Trophoblast cell (in vitro differentiated cells and primary cell): ENCODE measurements at regions not wholly inside any gene's neighbourhood (a gene's known extent, or its start where the extent isn't known, plus 50 kb on each side); places are given as distances from the start of the nearest gene placed in this dataset.
"Not testable (repeated sequence)": the region's sequence is repeated elsewhere in the genome, so short reads cannot be mapped to it uniquely, and the experiment has no call there.

Experiments used
- DNase-seq, 2 donors: peaks; one replicate each; pipeline ENCODE4 v3.0.0-alpha.2; 2016
- H2AFZ ChIP-seq: 2 replicates; pipeline ENCODE4 v1.6.1; 2013; ENCODE audit warnings: low read length, moderate library complexity, mild to moderate bottlenecking; ENCODE audit not compliant: insufficient read depth, poor library complexity
- H2AK5ac ChIP-seq: 2 replicates; pipeline ENCODE4 v1.6.1; 2013; ENCODE audit warnings: mild to moderate bottlenecking, low read length
- H2BK120ac ChIP-seq: 2 replicates; pipeline ENCODE4 v1.6.1; 2013; ENCODE audit warnings: low read length, mild to moderate bottlenecking, moderate library complexity; ENCODE audit not compliant: insufficient read depth, poor library complexity
- H2BK12ac ChIP-seq: 2 replicates; pipeline ENCODE4 v1.6.1; 2013; ENCODE audit warnings: mild to moderate bottlenecking, low read length, moderate library complexity
- H2BK5ac ChIP-seq: 2 replicates; pipeline ENCODE4 v1.6.1; 2013; ENCODE audit warnings: low read length, low read depth, moderate library complexity, mild to moderate bottlenecking; ENCODE audit not compliant: poor library complexity
- H3K14ac ChIP-seq: 2 replicates; pipeline ENCODE4 v1.6.1; 2013; ENCODE audit warnings: mild to moderate bottlenecking, low read length
- H3K18ac ChIP-seq: 2 replicates; pipeline ENCODE4 v1.6.1; 2013; ENCODE audit warnings: mild to moderate bottlenecking, low read length
- H3K23ac ChIP-seq: 2 replicates; pipeline ENCODE4 v1.6.1; 2013; ENCODE audit warnings: low read length
- H3K27ac ChIP-seq: 2 replicates; pipeline ENCODE4 v1.5.1; 2013; ENCODE audit warnings: low read depth, mild to moderate bottlenecking, inconsistent platforms, low read length, moderate library complexity
- H3K27me3 ChIP-seq: 2 replicates; pipeline ENCODE4 v1.6.1; 2013; ENCODE audit warnings: inconsistent platforms, mild to moderate bottlenecking, low read length, moderate library complexity; ENCODE audit not compliant: insufficient read depth
- H3K36me3 ChIP-seq, 2 experiments: 1 replicate in 1 of 2; 2 replicates in 1 of 2; pipeline ENCODE4 v1.6.1; 2013; ENCODE audit warnings: low read length in 2 of 2, mild to moderate bottlenecking in 2 of 2, moderate library complexity in 1 of 2; ENCODE audit not compliant: insufficient read depth in 2 of 2, control insufficient read depth in 1 of 2
- H3K4ac ChIP-seq: 2 replicates; pipeline ENCODE4 v1.6.1; 2013; ENCODE audit warnings: low read depth, mild to moderate bottlenecking, low read length, moderate library complexity
- H3K4me1 ChIP-seq, 2 experiments: 1 replicate in 1 of 2; 2 replicates in 1 of 2; pipeline ENCODE4 v1.6.1; 2013; ENCODE audit warnings: low read length in 2 of 2, mild to moderate bottlenecking in 2 of 2, moderate library complexity in 1 of 2; ENCODE audit not compliant: insufficient read depth in 2 of 2, control insufficient read depth in 1 of 2
- H3K4me2 ChIP-seq: 2 replicates; pipeline ENCODE4 v1.6.1; 2013; ENCODE audit warnings: inconsistent platforms, mild to moderate bottlenecking, low read length, moderate library complexity
- H3K4me3 ChIP-seq: 2 replicates; pipeline ENCODE4 v1.5.1; 2013; ENCODE audit warnings: mild to moderate bottlenecking, low read depth, low read length, inconsistent platforms
- H3K79me1 ChIP-seq: one replicate; pipeline ENCODE4 v1.6.1; 2013; ENCODE audit warnings: low read length
- H3K79me2 ChIP-seq: 2 replicates; pipeline ENCODE4 v1.6.1; 2013; ENCODE audit warnings: low read length, mild to moderate bottlenecking; ENCODE audit not compliant: control insufficient read depth, insufficient read depth, poor library complexity
- H3K9ac ChIP-seq: 2 replicates; pipeline ENCODE4 v1.6.1; 2013; ENCODE audit warnings: mild to moderate bottlenecking, low read length
- H3K9me3 ChIP-seq: 2 replicates; pipeline ENCODE4 v1.6.1; 2013; ENCODE audit warnings: low read depth, mild to moderate bottlenecking, control low read depth, inconsistent platforms, low read length; ENCODE audit not compliant: insufficient read depth
- H4K12ac ChIP-seq: 2 replicates; pipeline ENCODE4 v1.6.1; 2013; ENCODE audit warnings: low read depth, mild to moderate bottlenecking, low read length, moderate library complexity
- H4K8ac ChIP-seq: 2 replicates; pipeline ENCODE4 v1.6.1; 2013; ENCODE audit warnings: low read depth, mild to moderate bottlenecking, low read length, moderate library complexity
- H4K91ac ChIP-seq: one replicate; pipeline ENCODE4 v1.6.1; 2013; ENCODE audit warnings: low read depth, mild to moderate bottlenecking, low read length, moderate library complexity
- WGBS: extraction: QIAGEN DNeasy Blood & Tissue Kit; methylation state at CpG from one replicate; pipeline ENCODE4 v1.1.7; 2013; ENCODE audit warnings: missing lambda C conversion rate; ENCODE audit not compliant: insufficient read length, insufficient coverage; ENCODE audit errors: extremely low coverage; 5-methylcytosine and 5-hydroxymethylcytosine counted together

DNA sequence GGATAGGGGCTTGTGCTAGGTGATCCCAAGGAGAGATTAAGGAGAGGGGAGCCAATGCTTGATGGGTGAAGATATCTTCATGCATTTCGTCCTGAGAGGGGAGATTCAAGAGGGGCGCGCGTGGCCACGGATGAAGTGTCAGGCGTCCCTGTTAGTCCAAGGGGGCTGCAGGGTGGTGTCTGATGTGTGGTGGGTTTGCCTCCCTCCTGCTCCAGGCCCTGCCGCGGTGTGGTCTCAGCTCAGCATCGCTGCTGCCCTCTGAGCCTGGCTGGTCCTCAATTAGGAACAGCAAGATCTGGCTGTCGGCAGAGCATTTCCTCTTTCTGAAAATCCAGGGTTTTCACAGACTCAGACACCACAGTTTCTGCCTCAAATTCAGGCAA lies 318.0 kb downstream of the THBS2 start:
- Histone ChIP-seq H3K79me2 (no peaks in the 10 kb centered on the region), H2AFZ (no peak overlapping the region), H2AK5ac (no peak overlapping the region), H3K4ac (no peak overlapping the region), H3K9me3 (peaks cover 5% of the 10 kb centered on the region), H2BK120ac (no peak overlapping the region), H3K27ac (no peak overlapping the region), H3K18ac (no peak overlapping the region), H2BK12ac (no peak overlapping the region), H3K4me3 (no peak overlapping the region), H3K23ac (no peak overlapping the region), H3K14ac (no peak overlapping the region), H3K79me1 (no peaks in the 10 kb centered on the region), H3K4me2 (no peak overlapping the region), H3K4me1 (no peaks in the 10 kb centered on the region), H4K8ac (no peak overlapping the region), H3K9ac (no peak overlapping the region), H2BK5ac (no peak overlapping the region), H4K12ac (no peak overlapping the region), H4K91ac (no peak overlapping the region), H3K36me3 (no peaks in the 10 kb centered on the region), H3K27me3 (no peaks in the 10 kb centered on the region)
- no CpG with 5 or more reads among the region's 10 CpGs for WGBS
- DNase-seq = no peak

DNA sequence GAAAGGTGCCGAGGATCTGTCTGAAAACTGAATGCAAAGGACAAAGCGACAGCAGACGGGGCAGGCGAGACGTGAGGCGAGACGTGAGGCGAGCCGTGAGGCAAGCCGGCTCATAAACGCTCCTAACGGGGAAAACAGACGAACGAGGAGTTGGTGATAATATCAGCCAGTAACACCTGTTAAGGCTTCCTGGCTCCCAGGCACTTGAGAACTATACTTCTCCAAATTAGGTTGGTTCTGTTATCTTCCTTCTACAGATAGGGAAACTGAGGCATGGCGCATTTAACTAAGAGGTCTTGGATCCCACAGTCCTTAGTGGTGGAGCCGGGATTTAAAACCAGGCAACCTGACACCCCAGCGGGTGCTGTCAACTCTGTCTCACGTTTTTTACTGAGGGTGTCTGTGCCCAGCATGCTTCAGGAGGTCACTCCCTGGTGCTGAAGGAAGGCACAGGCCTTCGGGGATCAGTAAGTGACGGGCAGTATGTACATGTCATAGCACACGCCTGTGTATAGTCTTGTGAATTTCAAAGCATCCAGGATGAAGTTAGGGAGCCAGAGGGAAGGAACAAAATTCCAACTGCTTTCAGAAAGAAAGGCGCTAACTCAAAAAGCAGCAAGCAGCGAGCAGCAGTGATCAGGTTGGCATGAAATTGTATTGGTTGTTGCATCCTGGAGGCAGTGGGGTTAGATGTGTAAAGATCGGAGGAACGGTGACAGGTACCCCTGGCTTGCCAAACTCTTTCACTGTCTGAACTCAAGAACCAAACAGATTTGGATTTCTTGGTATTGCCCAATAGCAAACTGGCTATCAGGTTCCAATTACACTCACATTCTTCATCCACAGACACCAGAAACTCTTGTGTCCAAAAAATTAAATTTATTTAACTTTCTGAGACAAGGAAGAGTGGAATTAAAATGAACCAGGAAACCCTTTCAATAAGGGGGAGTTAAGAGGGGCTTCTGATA lies 318.7 kb downstream of the THBS2 start:
- Histone ChIP-seq H2BK120ac (no peak overlapping the region), H2BK5ac (no peak overlapping the region), H3K9ac (no peak overlapping the region), H3K36me3 (no peaks in the 10 kb centered on the region), H3K4me3 (no peak overlapping the region), H3K79me1 (no peaks in the 10 kb centered on the region), H4K91ac (no peak overlapping the region), H3K14ac (no peak overlapping the region), H4K12ac (no peak overlapping the region), H2BK12ac (no peak overlapping the region), H3K4me2 (no peak overlapping the region), H2AFZ (no peak overlapping the region), H3K4me1 (no peaks in the 10 kb centered on the region), H3K4ac (no peak overlapping the region), H3K27me3 (no peaks in the 10 kb centered on the region), H2AK5ac (no peak overlapping the region), H3K27ac (no peak overlapping the region), H3K79me2 (no peaks in the 10 kb centered on the region), H3K23ac (no peak overlapping the region), H4K8ac (no peak overlapping the region), H3K18ac (no peak overlapping the region), H3K9me3 (peaks cover 5% of the 10 kb centered on the region)
- no CpG with 5 or more reads among the region's 25 CpGs for WGBS
- DNase-seq = no peak

DNA sequence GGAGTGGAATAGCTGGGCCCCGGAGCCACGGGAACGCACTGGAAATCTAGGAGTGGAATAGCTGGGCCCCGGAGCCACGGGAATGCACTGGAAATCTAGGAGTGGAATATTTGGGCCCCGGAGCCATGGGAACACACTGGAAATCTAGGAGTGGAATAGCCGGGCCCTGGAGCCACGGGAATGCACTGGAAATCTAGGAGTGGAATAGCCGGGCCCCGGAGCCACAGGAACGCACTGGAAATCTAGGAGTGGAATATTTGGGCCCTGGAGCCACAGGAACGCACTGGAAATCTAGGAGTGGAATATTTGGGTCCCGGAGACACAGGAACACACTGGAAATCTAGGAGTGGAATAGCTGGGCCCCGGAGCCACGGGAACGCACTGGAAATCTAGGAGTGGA lies 321.5 kb downstream of the THBS2 start:
- WGBS = no CpG with 5 or more reads among the region's 16 CpGs
- H2AFZ ChIP-seq, H3K14ac ChIP-seq, H3K23ac ChIP-seq, H3K79me1 ChIP-seq, H2BK5ac ChIP-seq, H4K91ac ChIP-seq, H2BK120ac ChIP-seq, H4K12ac ChIP-seq, H2AK5ac ChIP-seq, H3K9ac ChIP-seq, H3K4ac ChIP-seq, H2BK12ac ChIP-seq, H3K4me2 ChIP-seq, H3K27ac ChIP-seq, H4K8ac ChIP-seq, H3K79me2 ChIP-seq, H3K4me1 ChIP-seq, H3K18ac ChIP-seq, H3K27me3 ChIP-seq, H3K36me3 ChIP-seq, DNase-seq, H3K4me3 ChIP-seq: not testable (repeated sequence)
- H3K9me3 ChIP-seq = peaks cover 15% of the 10 kb centered on the region

DNA sequence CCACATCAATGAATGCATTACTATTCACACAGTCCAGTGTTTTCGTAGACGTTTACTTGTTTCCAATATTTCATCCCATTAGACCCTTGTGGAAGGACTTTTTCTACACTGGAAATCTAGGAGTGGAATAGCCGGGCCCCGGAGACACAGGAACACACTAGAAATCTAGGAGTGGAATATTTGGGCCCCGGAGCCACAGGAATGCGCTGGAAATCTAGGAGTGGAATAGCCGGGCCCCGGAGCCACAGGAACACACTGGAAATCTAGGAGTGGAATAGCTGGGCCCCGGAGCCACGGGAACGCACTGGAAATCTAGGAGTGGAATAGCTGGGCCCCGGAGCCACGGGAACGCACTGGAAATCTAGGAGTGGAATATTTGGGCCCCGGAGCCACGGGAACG lies 322.6 kb downstream of the THBS2 start:
- not testable (repeated sequence) for H3K79me2 ChIP-seq, DNase-seq, H3K27me3 ChIP-seq, H2BK5ac ChIP-seq, H3K4ac ChIP-seq, H3K9ac ChIP-seq, H3K23ac ChIP-seq, H3K14ac ChIP-seq, H3K36me3 ChIP-seq, H2BK120ac ChIP-seq, H3K27ac ChIP-seq, H2BK12ac ChIP-seq, H3K4me3 ChIP-seq, H3K4me2 ChIP-seq, H4K12ac ChIP-seq, H4K8ac ChIP-seq, H3K79me1 ChIP-seq, H3K4me1 ChIP-seq, H3K18ac ChIP-seq, H2AK5ac ChIP-seq, H2AFZ ChIP-seq, H4K91ac ChIP-seq
- no CpG with 5 or more reads among the region's 17 CpGs for WGBS
- H3K9me3 ChIP-seq = peaks cover 19% of the 10 kb centered on the region
